Ascending aorta (tissue), 2 donors: ENCODE measurements at regions not wholly inside any gene's neighbourhood (a gene's known extent, or its start where the extent isn't known, plus 50 kb on each side); places are given as distances from the start of the nearest gene placed in this dataset.

ENCODE experiments used
- DNase-seq, 2 donors: peaks; one replicate each; pipeline ENCODE4 v3.0.0-alpha.2; 2019; ENCODE audit warnings: low spot score in 2 of 2
- H3K27ac ChIP-seq, 2 donors: fragments of 200-600 bp; sonication (generic); one replicate each; pipeline ENCODE4 v1.5.1; 2016 to 2017; ENCODE audit warnings: mild to moderate bottlenecking in 1 of 2
- H3K27me3 ChIP-seq: fragments of 200-600 bp; sonication (generic); one replicate; pipeline ENCODE4 v1.5.1; 2017
- H3K36me3 ChIP-seq, 2 donors: fragments of 200-600 bp; sonication (generic); one replicate each; pipeline ENCODE4 v1.5.1; 2016
- H3K4me1 ChIP-seq, 2 donors: fragments of 200-600 bp; sonication (generic); one replicate each; pipeline ENCODE4 v1.5.1; 2016 to 2017; ENCODE audit warnings: mild to moderate bottlenecking in 1 of 2
- H3K4me3 ChIP-seq, 2 donors: fragments of 200-600 bp; sonication (generic); one replicate each; pipeline ENCODE4 v1.5.1; 2016 to 2017; ENCODE audit warnings: mild to moderate bottlenecking in 1 of 2
- H3K9me3 ChIP-seq, 2 donors: fragments of 200-600 bp; sonication (generic); one replicate each; pipeline ENCODE4 v1.5.1; 2016
- CTCF ChIP-seq, 3 experiments: fragments of 200-600 bp in 2 of 3; fragments of 450-650 bp in 1 of 3; sonication (generic) in 2 of 3; IDR thresholded peaks; one replicate each; pipeline ENCODE4 v1.5.1; 2016 to 2019; ENCODE audit warnings: antibody characterized with exemption in 3 of 3, mild to moderate bottlenecking in 1 of 3, moderate library complexity in 1 of 3
- intact Hi-C: fragments of 100-400 bp; cut with DNase I; formaldehyde crosslinking; loops from one replicate; pipeline ENCODE4 v1.15.1; 2023

DNA sequence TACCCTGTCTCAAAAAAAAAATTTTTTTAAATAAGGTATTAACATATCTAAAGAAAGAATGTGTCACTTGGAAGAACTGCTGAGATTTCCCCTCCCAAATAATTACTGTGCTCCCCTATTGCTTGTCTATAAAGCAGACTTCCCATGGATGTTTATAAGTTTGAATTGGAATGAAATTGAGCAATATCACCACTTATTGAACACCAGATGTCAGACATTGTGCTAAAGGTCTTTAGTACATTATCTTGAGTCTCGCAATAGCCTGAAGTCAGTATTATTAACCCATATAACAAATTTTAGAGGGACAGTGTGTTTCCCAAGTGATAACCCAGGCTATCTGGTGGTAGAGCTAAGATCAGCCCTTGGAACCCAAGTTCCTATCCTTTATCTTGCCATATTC lies 69.0 kb upstream of the EPCAM start:
- intact Hi-C loops: no loop called here
- Histone ChIP-seq H3K4me3 (no peak overlapping the region), H3K4me1 (no peaks in the 10 kb centered on the region), H3K36me3 (no peaks in the 10 kb centered on the region), H3K9me3 (no peaks in the 10 kb centered on the region), H3K27ac (no peak overlapping the region), H3K27me3 (no peaks in the 10 kb centered on the region)
- no peak for DNase-seq
- no peak for TF ChIP-seq CTCF (IDR thresholded peaks at IDR 0.05)

GRCh38 chr2:47299555-47299954 lies 69.6 kb upstream of the EPCAM start:
- H3K27me3 ChIP-seq: no peaks in the 10 kb centered on the region
- no peak overlapping the region for H3K27ac ChIP-seq
- no peaks in the 10 kb centered on the region for H3K4me1 ChIP-seq
- H3K36me3 ChIP-seq: no peaks in the 10 kb centered on the region
- intact Hi-C loops: no loop called here
- no peak for DNase-seq
- H3K9me3 ChIP-seq: no peaks in the 10 kb centered on the region
- no peak for TF ChIP-seq CTCF (IDR thresholded peaks at IDR 0.05)
- H3K4me3 ChIP-seq: no peak overlapping the region

- no peak for DNase-seq
- no peaks in the 10 kb centered on the region for H3K27me3 ChIP-seq
- intact Hi-C loops: no loop called here
- no peak overlapping the region for H3K4me3 ChIP-seq
- H3K4me1 ChIP-seq: no peaks in the 10 kb centered on the region
- no peak for TF ChIP-seq CTCF (IDR thresholded peaks at IDR 0.05)
- H3K9me3 ChIP-seq: no peaks in the 10 kb centered on the region
- H3K27ac ChIP-seq: no peak overlapping the region
- no peaks in the 10 kb centered on the region for H3K36me3 ChIP-seq
Observed at GRCh38 chr2:47298771-47299170, 70.3 kb upstream of the EPCAM start.

DNA sequence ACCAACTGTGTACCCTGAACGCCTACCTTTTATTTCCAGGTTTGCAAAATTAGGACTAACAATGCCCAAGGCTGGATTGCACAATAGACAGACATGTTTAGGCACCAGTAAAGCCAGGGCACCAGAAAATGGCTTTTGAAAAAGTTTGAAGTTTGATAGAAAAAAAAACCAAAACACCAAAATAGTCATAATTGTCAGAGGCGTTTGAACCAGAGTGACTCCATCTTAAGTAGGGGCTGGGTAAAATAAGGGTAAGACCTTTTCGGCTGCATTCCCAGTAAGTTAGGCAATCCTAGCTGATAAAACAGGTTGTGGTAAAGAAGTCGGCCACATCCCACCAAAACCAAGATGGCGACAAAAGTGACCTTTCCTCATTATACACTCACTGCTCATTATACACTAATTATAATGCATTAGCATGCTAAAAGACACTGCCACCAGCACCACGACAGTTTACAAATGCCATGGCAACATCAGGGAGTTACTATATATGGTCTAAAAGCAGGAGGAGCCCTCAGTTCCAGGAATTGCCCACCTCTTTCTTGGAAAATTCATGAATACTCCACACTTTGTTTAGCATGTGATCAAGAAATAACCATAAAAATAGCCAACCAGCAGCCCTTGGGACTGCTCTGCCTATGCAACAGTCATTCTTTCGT lies 71.2 kb upstream of the EPCAM start:
- DNase-seq: no peak
- no peak for TF ChIP-seq CTCF (IDR thresholded peaks at IDR 0.05)
- intact Hi-C loops: no loop called here

DNA sequence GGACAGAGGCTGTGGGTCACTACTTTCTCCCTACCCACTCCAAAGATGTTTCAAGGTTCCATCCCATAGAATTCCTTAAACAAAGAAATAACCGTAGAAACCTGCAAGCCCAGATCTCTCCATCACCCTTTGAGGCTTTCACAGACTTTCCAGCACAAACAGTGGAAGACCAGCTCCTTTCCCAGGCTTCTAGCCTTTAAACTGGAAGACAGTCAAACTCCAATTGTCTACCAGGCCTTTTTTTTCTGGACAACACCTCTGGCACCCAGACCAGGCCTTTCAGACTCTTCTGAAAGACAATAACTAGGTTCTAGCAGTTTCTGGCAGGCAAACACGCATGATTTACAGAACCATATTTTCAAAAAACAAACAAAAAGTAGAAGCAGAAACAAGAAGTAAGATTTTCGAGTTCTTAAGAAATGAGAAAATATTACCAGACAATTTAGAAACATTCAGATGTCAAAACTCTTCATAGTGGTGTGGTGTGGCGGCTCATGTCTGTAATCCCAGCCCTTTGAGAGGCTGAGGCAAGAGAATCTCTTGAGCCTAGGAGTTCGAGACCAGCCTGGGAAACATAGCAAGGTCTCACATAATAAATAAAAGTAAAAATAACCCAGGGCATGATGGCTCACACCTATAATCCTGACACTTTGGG lies 73.0 kb upstream of the EPCAM start:
- H3K9me3 ChIP-seq: no peaks in the 10 kb centered on the region
- intact Hi-C loops: no loop called here
- DNase-seq: no peak
- no peak overlapping the region for H3K4me3 ChIP-seq
- H3K4me1 ChIP-seq: no peaks in the 10 kb centered on the region
- no peak overlapping the region for H3K27ac ChIP-seq
- H3K36me3 ChIP-seq: no peaks in the 10 kb centered on the region
- TF ChIP-seq CTCF (IDR thresholded peaks at IDR 0.05): no peak
- no peaks in the 10 kb centered on the region for H3K27me3 ChIP-seq

More for the DNA sequence above, 71.2 kb upstream of the EPCAM start:
- H3K27ac ChIP-seq: no peak overlapping the region
- H3K4me3 ChIP-seq: no peak overlapping the region
- no peaks in the 10 kb centered on the region for H3K4me1 ChIP-seq
- H3K36me3 ChIP-seq: no peaks in the 10 kb centered on the region
- H3K27me3 ChIP-seq: no peaks in the 10 kb centered on the region
- no peaks in the 10 kb centered on the region for H3K9me3 ChIP-seq
